ENCODE measurements at regions not wholly inside any gene's neighbourhood (a gene's known extent, or its start where the extent isn't known, plus 50 kb on each side); places are given as distances from the start of the nearest gene placed in this dataset.

DNA sequence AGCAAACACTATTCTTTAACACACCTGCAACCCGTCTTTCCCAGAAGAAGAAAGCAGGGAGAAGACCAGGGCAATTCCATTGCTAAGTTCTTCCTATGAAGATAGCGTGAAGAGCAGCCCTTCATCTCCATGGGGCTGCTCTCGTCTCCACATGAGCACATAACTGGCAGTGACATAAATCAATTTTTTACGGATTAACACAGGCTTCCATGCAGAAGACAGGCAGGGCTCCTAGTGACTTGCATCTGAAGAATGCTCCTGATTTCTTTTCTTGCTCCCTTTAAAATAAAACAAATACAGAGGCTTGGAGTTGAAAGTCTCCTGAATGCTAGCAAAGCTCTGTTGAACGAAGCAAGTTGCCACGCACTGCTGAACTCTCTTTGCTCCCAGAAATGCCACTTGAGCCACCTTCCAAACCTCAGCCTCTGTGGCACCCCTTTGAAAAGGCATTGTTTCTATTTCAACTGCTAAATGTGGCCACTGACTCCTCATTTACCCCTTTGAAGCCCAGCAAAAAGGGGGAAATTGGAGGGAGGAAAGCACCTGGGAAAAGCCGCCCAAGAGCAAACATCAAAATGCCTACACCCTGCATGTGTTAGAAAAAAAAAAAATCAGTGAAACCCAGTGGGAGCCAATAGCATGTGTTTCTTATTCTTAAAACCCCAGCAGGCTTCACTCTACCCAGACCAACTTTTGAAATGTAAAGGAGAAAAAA lies 383.7 kb downstream of the IDS start:
- intact Hi-C loops (cut with micrococcal nuclease) = no loop called here

DNA sequence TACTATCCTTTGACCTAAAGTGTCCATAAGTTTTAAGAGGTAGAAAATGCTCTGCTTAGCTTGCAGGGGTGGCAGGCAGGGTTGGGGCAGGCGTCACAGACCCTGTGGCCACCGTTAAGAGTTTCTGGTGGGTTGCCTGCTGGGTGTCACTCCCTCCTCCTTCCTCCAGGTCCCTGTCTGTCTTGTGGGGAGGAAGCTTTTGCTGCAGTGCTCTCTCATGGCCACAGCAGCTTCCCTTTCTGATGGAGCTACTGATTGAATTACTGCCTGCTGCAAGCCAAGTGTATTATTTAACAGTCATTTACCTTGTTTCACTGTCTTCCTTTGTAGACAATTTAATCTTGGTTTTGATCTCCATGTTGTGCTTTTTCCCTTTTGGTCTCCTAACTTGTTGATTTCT lies 384.6 kb downstream of the IDS start:
- intact Hi-C loops (cut with micrococcal nuclease) = no loop called here
- POLR2A ChIA-PET = no interaction called here
- WGBS (ENCODE audit: insufficient coverage) = no CpG with 5 or more reads among the region's 2 CpGs

More for the DNA sequence above, 383.7 kb downstream of the IDS start:
- Histone ChIP-seq H3K36me3 (replicated peaks in 1 of 2; ENCODE audit: control extremely low read depth in 1 of 2, control insufficient read depth in 1 of 2, extremely low read depth in 1 of 2, insufficient read depth in 2 of 2, low read length in 1 of 2) (no peaks in the 10 kb centered on the region), H3K9ac (ENCODE audit: low read length) (no peak overlapping the region), H3K9me3 (ENCODE audit: control extremely low read depth in 1 of 3, control insufficient read depth in 2 of 3, insufficient read depth in 1 of 3, low read length in 2 of 3) (no peaks in the 10 kb centered on the region), H3K79me2 (ENCODE audit: control insufficient read depth, insufficient read depth, low read length) (no peaks in the 10 kb centered on the region), H3K4me3 (ENCODE audit: control extremely low read depth in 1 of 5, extremely low read depth in 1 of 5, insufficient read depth in 1 of 5, low read depth in 2 of 5, low read length in 4 of 5) (no peak overlapping the region), H2AFZ (ENCODE audit: insufficient read depth, low read depth, low read length, poor library complexity, severe bottlenecking) (no peak overlapping the region), H3K4me2 (replicated peaks; ENCODE audit: low read depth, low read length, poor library complexity, severe bottlenecking) (no peak overlapping the region), H3K27ac (ENCODE audit: low read length in 2 of 2) (no peak overlapping the region), H3K27me3 (replicated peaks in 1 of 4; ENCODE audit: control extremely low read depth in 1 of 4, control insufficient read depth in 3 of 4, insufficient read depth in 4 of 4, low read length in 3 of 4) (no peaks in the 10 kb centered on the region), H4K20me1 (ENCODE audit: control insufficient read depth, insufficient read depth, low read length, poor library complexity, severe bottlenecking) (no peaks in the 10 kb centered on the region), H3K4me1 (ENCODE audit: control insufficient read depth in 2 of 2, insufficient read depth in 2 of 2, low read length in 2 of 2) (no peaks in the 10 kb centered on the region)
- ATAC-seq (ENCODE audit: low read depth) (no peak), DNase-seq (no peak)
- H3K27ac Mint-ChIP-seq = no peak overlapping the region
- CTCF ChIA-PET = no interaction called here
- TF ChIP-seq EZH2 (IDR thresholded peaks at IDR 0.05; ENCODE audit: borderline replicate concordance, insufficient read depth, low read depth, low read length, poor library complexity, severe bottlenecking) = no peak
- TF ChIP-seq, protein P1, sequence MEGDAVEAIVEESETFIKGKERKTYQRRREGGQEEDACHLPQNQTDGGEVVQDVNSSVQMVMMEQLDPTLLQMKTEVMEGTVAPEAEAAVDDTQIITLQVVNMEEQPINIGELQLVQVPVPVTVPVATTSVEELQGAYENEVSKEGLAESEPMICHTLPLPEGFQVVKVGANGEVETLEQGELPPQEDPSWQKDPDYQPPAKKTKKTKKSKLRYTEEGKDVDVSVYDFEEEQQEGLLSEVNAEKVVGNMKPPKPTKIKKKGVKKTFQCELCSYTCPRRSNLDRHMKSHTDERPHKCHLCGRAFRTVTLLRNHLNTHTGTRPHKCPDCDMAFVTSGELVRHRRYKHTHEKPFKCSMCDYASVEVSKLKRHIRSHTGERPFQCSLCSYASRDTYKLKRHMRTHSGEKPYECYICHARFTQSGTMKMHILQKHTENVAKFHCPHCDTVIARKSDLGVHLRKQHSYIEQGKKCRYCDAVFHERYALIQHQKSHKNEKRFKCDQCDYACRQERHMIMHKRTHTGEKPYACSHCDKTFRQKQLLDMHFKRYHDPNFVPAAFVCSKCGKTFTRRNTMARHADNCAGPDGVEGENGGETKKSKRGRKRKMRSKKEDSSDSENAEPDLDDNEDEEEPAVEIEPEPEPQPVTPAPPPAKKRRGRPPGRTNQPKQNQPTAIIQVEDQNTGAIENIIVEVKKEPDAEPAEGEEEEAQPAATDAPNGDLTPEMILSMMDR (IDR thresholded peaks at IDR 0.05) = no peak
- POLR2A ChIA-PET = no interaction called here
- WGBS (ENCODE audit: insufficient coverage) = 83% methylated on average over 2 of the region's 7 CpGs
- H3K4me1 Mint-ChIP-seq = no peaks in the 10 kb centered on the region
- no peaks in the 10 kb centered on the region for H3K9me3 Mint-ChIP-seq (ENCODE audit: insufficient read depth)
- H3K4me3 Mint-ChIP-seq = no peak overlapping the region
- no peaks in the 10 kb centered on the region for H3K27me3 Mint-ChIP-seq

More for the DNA sequence above, 384.6 kb downstream of the IDS start:
- ATAC-seq (ENCODE audit: low read depth) (no peak), DNase-seq (no peak)
- no peaks in the 10 kb centered on the region for H3K9me3 Mint-ChIP-seq (ENCODE audit: insufficient read depth)
- no peaks in the 10 kb centered on the region for H4K20me1 ChIP-seq (ENCODE audit: control insufficient read depth, insufficient read depth, low read length, poor library complexity, severe bottlenecking)
- H3K4me2 ChIP-seq (replicated peaks; ENCODE audit: low read depth, low read length, poor library complexity, severe bottlenecking) = no peak overlapping the region
- H3K27ac ChIP-seq (ENCODE audit: low read length in 2 of 2) = no peak overlapping the region
- no peaks in the 10 kb centered on the region for H3K27me3 ChIP-seq (replicated peaks in 1 of 4; ENCODE audit: control extremely low read depth in 1 of 4, control insufficient read depth in 3 of 4, insufficient read depth in 4 of 4, low read length in 3 of 4)
- no peaks in the 10 kb centered on the region for H3K36me3 ChIP-seq (replicated peaks in 1 of 2; ENCODE audit: control extremely low read depth in 1 of 2, control insufficient read depth in 1 of 2, extremely low read depth in 1 of 2, insufficient read depth in 2 of 2, low read length in 1 of 2)
- H3K9ac ChIP-seq (ENCODE audit: low read length) = no peak overlapping the region
- no peaks in the 10 kb centered on the region for H3K9me3 ChIP-seq (ENCODE audit: control extremely low read depth in 1 of 3, control insufficient read depth in 2 of 3, insufficient read depth in 1 of 3, low read length in 2 of 3)
- H3K79me2 ChIP-seq (ENCODE audit: control insufficient read depth, insufficient read depth, low read length) = no peaks in the 10 kb centered on the region
- no peaks in the 10 kb centered on the region for H3K4me1 ChIP-seq (ENCODE audit: control insufficient read depth in 2 of 2, insufficient read depth in 2 of 2, low read length in 2 of 2)
- no peak overlapping the region for H3K4me3 Mint-ChIP-seq
- CTCF ChIA-PET = interaction anchor here (1.0 kb wide), 1 partner anchor 930 kb away, joined by 3 read pairs; no protein-coding TSS in a partner anchor
- H3K4me3 ChIP-seq (ENCODE audit: control extremely low read depth in 1 of 5, extremely low read depth in 1 of 5, insufficient read depth in 1 of 5, low read depth in 2 of 5, low read length in 4 of 5) = no peak overlapping the region
- no peak overlapping the region for H3K27ac Mint-ChIP-seq
- H2AFZ ChIP-seq (ENCODE audit: insufficient read depth, low read depth, low read length, poor library complexity, severe bottlenecking) = no peak overlapping the region
- H3K4me1 Mint-ChIP-seq = no peaks in the 10 kb centered on the region
- no peaks in the 10 kb centered on the region for H3K27me3 Mint-ChIP-seq
- TF ChIP-seq EZH2 (IDR thresholded peaks at IDR 0.05; ENCODE audit: borderline replicate concordance, insufficient read depth, low read depth, low read length, poor library complexity, severe bottlenecking) = no peak
- TF ChIP-seq, protein P1 (IDR thresholded peaks at IDR 0.05) = no peak
